ENCODE measurements at regions not wholly inside any gene's neighbourhood (a gene's known extent, or its start where the extent isn't known, plus 50 kb on each side); places are given as distances from the start of the nearest gene placed in this dataset.

DNA sequence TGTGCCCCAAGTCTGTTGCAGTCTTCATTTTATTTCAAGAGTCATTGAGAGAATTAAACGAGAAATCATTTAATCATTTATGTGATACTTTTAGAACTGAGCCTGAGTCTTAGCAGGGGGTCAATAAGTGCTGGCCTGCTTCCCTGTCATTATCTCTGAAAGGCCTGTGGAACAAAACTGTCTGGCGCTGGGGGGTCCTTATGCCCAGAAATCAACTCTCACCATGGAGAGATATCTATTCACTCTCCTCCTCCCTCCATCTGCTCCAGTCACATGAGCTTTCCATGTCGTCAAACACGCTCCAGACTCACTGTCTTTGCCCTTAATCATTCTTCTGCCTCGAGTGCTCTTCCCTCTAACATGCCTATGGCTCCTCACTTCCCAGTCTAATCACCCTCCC, 136.8 kb downstream of the ESM1 start:
- TF ChIP-seq, protein P1, sequence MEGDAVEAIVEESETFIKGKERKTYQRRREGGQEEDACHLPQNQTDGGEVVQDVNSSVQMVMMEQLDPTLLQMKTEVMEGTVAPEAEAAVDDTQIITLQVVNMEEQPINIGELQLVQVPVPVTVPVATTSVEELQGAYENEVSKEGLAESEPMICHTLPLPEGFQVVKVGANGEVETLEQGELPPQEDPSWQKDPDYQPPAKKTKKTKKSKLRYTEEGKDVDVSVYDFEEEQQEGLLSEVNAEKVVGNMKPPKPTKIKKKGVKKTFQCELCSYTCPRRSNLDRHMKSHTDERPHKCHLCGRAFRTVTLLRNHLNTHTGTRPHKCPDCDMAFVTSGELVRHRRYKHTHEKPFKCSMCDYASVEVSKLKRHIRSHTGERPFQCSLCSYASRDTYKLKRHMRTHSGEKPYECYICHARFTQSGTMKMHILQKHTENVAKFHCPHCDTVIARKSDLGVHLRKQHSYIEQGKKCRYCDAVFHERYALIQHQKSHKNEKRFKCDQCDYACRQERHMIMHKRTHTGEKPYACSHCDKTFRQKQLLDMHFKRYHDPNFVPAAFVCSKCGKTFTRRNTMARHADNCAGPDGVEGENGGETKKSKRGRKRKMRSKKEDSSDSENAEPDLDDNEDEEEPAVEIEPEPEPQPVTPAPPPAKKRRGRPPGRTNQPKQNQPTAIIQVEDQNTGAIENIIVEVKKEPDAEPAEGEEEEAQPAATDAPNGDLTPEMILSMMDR (conservative IDR thresholded peaks at IDR 0.05), result no peak
- TF ChIP-seq EZH2 (IDR thresholded peaks at IDR 0.05; ENCODE audit: low read depth), result no peak

Measured in PC-9 (cell line).